ENCODE measurements at regions not wholly inside any gene's neighbourhood (a gene's known extent, or its start where the extent isn't known, plus 50 kb on each side); places are given as distances from the start of the nearest gene placed in this dataset.

DNA sequence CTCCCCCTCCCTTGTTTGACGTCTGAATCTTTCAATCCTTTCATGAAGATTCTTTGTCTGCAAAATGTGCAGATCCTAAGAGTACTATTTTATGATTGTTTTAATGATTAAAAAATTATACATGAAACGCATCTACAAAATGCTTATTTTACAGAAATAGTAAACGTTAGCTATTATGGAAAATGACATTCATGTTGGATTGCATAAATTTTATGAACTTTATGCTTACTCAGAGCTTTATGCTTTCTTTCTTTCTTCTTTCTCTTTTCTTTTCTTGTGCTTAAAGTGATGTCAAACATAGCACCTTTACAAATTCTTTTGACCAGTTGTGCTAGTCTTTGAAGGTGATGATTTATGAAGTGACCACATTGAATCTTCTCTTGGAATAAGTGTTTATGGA lies 805.4 kb downstream of the ADCYAP1 start:
- H3K27ac ChIP-seq: no peak overlapping the region
- no peaks in the 10 kb centered on the region for H3K4me1 ChIP-seq (ENCODE audit: control insufficient read depth in 1 of 2, insufficient read depth in 1 of 2, low read depth in 1 of 2, low read length in 1 of 2)
- H3K27me3 ChIP-seq: no peaks in the 10 kb centered on the region
- no peak for TF ChIP-seq CTCF (IDR thresholded peaks at IDR 0.05)
- H3K36me3 ChIP-seq: no peaks in the 10 kb centered on the region
- no peak overlapping the region for H3K4me3 ChIP-seq (ENCODE audit: low read depth in 1 of 2, low read length in 1 of 2)
- no peaks in the 10 kb centered on the region for H3K9me3 ChIP-seq

DNA sequence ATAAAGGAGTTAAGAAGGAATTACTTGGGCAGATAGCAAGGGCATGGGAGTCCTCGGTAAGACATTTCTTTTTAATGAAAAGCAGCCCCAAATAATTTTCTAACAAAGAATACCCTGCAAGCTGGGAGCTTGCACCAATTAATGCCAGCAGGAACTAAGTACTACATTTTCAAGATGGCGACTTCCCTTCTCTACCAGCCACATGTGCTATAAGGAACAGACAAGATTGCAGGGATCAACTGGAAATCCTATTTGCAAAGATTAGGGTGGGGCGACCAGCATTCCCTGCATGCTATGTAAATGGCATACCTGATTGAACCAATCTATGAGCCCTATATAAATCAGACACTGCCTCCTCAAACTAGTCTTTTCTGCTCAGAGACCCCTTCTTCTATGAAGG lies 827.5 kb downstream of the ADCYAP1 start:
- no peaks in the 10 kb centered on the region for H3K9me3 ChIP-seq

DNA sequence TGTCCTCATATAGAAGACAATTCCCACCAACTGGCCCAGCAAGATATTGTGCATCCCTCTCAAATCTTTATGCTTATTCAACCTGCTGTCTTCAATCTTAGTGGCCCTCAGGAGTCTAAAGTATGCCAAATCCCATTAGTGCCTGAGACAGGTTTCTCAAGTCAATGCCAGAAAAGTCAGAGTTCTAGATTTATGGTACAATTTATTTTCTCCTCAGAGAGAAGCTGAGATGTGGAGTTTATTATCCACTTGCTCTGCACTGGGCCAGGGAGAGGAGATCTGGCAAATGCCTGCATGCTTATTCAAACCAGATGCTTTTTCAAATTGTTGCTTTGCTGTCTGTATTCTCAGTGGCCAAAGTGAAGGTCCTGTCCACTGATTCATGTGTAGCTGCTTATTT lies 825.2 kb downstream of the METTL4 start:
- H3K4me3 ChIP-seq (ENCODE audit: low read depth in 1 of 2, low read length in 1 of 2): no peak overlapping the region
- H3K4me1 ChIP-seq (ENCODE audit: control insufficient read depth in 1 of 2, insufficient read depth in 1 of 2, low read depth in 1 of 2, low read length in 1 of 2): peaks cover 0 to 3% of the 10 kb centered on the region in 2 experiments
- H3K27me3 ChIP-seq: no peaks in the 10 kb centered on the region
- no peaks in the 10 kb centered on the region for H3K36me3 ChIP-seq
- H3K27ac ChIP-seq: no peak overlapping the region
- no peaks in the 10 kb centered on the region for H3K9me3 ChIP-seq
- no peak for TF ChIP-seq CTCF (IDR thresholded peaks at IDR 0.05)

More for the DNA sequence above, 827.5 kb downstream of the ADCYAP1 start:
- H3K27me3 ChIP-seq: no peaks in the 10 kb centered on the region
- no peak overlapping the region for H3K27ac ChIP-seq
- no peaks in the 10 kb centered on the region for H3K4me1 ChIP-seq (ENCODE audit: control insufficient read depth in 1 of 2, insufficient read depth in 1 of 2, low read depth in 1 of 2, low read length in 1 of 2)
- H3K4me3 ChIP-seq (ENCODE audit: low read depth in 1 of 2, low read length in 1 of 2): no peak overlapping the region
- no peaks in the 10 kb centered on the region for H3K36me3 ChIP-seq
- no peak for TF ChIP-seq CTCF (IDR thresholded peaks at IDR 0.05)

- no peaks in the 10 kb centered on the region for H3K36me3 ChIP-seq
- H3K27ac ChIP-seq: no peak overlapping the region
- H3K4me3 ChIP-seq (ENCODE audit: low read depth in 1 of 2, low read length in 1 of 2): no peak overlapping the region
- TF ChIP-seq CTCF (IDR thresholded peaks at IDR 0.05): no peak
- H3K4me1 ChIP-seq (ENCODE audit: control insufficient read depth in 1 of 2, insufficient read depth in 1 of 2, low read depth in 1 of 2, low read length in 1 of 2): peaks cover 0 to 3% of the 10 kb centered on the region in 2 experiments
- no peaks in the 10 kb centered on the region for H3K9me3 ChIP-seq
- no peaks in the 10 kb centered on the region for H3K27me3 ChIP-seq
Measured at GRCh38 chr18:1751249-1751648, 820.1 kb downstream of the METTL4 start.

DNA sequence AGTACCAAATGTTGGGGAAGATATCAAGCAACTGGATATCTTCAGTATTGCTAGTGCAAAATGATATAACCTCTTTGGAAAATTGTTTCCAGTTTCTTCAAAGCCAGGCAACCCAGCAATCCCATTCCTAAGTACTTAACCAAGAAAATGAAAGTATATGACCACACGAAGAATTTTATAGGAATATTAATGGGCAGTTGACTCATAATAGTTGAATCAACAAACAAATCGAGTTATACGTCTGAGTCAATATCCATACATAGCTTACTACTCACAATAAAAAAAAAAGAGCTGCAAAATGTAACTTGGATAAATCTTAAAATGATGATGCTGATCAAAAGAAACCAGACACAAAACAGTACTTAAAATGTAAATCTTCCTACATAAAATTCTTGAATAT lies 810.4 kb downstream of the METTL4 start:
- TF ChIP-seq CTCF (IDR thresholded peaks at IDR 0.05): no peak
- Histone ChIP-seq H3K9me3 (no peaks in the 10 kb centered on the region), H3K27ac (no peak overlapping the region), H3K4me3 (ENCODE audit: low read depth in 1 of 2, low read length in 1 of 2) (no peak overlapping the region), H3K36me3 (no peaks in the 10 kb centered on the region), H3K27me3 (no peaks in the 10 kb centered on the region), H3K4me1 (ENCODE audit: control insufficient read depth in 1 of 2, insufficient read depth in 1 of 2, low read depth in 1 of 2, low read length in 1 of 2) (no peaks in the 10 kb centered on the region)

DNA sequence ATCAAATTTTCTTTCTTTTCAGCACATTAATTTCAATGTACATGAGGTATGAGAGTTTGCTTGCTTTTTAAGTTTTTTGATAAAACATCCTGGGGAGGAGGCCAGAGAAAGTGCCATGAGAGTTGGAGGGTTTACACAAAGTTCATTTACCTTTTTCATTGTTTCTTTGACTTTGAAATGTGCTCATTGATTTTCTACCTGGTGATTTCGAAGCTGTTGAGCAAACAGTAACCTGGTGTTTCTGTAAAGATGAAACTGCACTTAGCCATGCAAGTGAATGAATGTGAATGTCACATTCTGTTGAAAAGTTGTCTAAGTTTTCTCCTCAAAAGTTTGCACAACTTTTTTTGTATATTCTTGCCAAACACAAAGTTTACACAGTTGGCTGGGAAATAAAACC lies 797.0 kb downstream of the METTL4 start:
- TF ChIP-seq CTCF (IDR thresholded peaks at IDR 0.05): no peak
- no peaks in the 10 kb centered on the region for H3K27me3 ChIP-seq
- no peak overlapping the region for H3K27ac ChIP-seq
- no peaks in the 10 kb centered on the region for H3K36me3 ChIP-seq
- no peaks in the 10 kb centered on the region for H3K9me3 ChIP-seq
- H3K4me3 ChIP-seq (ENCODE audit: low read depth in 1 of 2, low read length in 1 of 2): no peak overlapping the region
- H3K4me1 ChIP-seq (ENCODE audit: control insufficient read depth in 1 of 2, insufficient read depth in 1 of 2, low read depth in 1 of 2, low read length in 1 of 2): no peaks in the 10 kb centered on the region
